HAP-1 (cell line): ENCODE measurements at regions not wholly inside any gene's neighbourhood (a gene's known extent, or its start where the extent isn't known, plus 50 kb on each side); places are given as distances from the start of the nearest gene placed in this dataset.

Source experiments
- DNase-seq, 2 experiments: peaks; one replicate each; pipeline ENCODE4 v3.0.0-alpha.2; 2016 to 2020; ENCODE audit warnings: low spot score in 2 of 2
- H3K27me3 ChIP-seq: fragments of 250-450 bp; sonication (Bioruptor Pico); 2 replicates; pipeline ENCODE4 v1.5.1; 2020; ENCODE audit warnings: low read depth, mild to moderate bottlenecking, moderate library complexity
- H3K36me3 ChIP-seq: fragments of 250-450 bp; sonication (Bioruptor Pico); replicated peaks from 2 replicates; pipeline ENCODE4 v1.5.1; 2020; ENCODE audit warnings: mild to moderate bottlenecking
- H3K4me1 ChIP-seq: fragments of 250-450 bp; sonication (Bioruptor Pico); 2 replicates; pipeline ENCODE4 v1.5.1; 2020; ENCODE audit warnings: mild to moderate bottlenecking
- H3K4me3 ChIP-seq: fragments of 250-450 bp; sonication (Bioruptor Pico); 2 replicates; pipeline ENCODE4 v1.5.1; 2020; ENCODE audit warnings: mild to moderate bottlenecking, moderate library complexity
- H3K9me3 ChIP-seq: fragments of 250-450 bp; sonication (Bioruptor Pico); 2 replicates; pipeline ENCODE4 v1.5.1; 2020; ENCODE audit warnings: mild to moderate bottlenecking, moderate library complexity
- in situ Hi-C: fragments of 300-500 bp; cut with MboI; formaldehyde crosslinking; loops from 3 replicates; pipeline ENCODE4 v1.14.3; 2020; ENCODE audit warnings: low sequenced_read_pairs, inconsistent platforms, mixed read lengths

DNA sequence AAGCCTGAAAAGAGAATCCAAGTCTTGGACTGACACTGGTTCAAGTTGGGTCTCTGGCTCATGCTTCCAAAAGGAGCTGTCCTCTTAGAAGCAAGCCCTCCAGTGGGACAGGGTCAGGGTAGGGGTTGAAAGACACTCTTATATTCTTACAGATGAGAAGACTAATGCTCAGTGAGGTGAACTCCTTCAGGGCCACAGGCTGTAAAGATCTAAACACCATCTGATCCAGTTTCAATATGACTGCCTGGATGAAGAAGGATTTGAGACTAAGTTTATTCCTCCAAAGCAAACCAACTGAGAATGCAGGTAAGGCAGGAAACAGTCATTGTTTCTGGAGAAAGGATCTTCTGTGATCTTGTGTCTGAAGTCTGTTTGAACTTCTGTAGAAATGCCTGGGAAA, 99.0 kb upstream of the TAB2 start:
- H3K4me1 ChIP-seq, result peaks cover 11% of the 10 kb centered on the region
- in situ Hi-C loops, result no loop called here
- H3K4me3 ChIP-seq, result no peak overlapping the region
- H3K9me3 ChIP-seq, result no peaks in the 10 kb centered on the region
- H3K36me3 ChIP-seq, result no peaks in the 10 kb centered on the region
- no peaks in the 10 kb centered on the region for H3K27me3 ChIP-seq
- DNase-seq, result no peak

DNA sequence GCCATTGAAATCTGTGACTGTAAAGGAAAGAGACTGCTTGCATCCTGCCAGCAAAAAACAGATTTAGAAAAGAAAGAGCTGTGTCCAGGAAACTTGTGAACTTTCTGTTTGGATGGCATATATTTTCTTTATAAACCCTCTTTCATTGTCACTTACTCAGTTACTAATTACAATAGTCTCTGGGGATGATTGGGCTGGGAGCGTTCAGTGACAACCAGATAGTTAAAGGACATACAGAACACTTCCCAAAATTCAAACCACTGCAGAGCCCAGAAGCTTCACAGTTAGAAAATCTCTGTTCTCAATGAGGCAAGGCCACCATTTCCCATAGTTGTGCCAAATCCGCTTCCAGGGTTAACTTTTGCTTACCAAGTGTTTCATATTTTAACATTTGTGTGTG, 98.6 kb upstream of the TAB2 start:
- no peaks in the 10 kb centered on the region for H3K36me3 ChIP-seq
- no peaks in the 10 kb centered on the region for H3K27me3 ChIP-seq
- DNase-seq, result no peak
- H3K4me3 ChIP-seq, result no peak overlapping the region
- peaks cover 14% of the 10 kb centered on the region for H3K4me1 ChIP-seq
- H3K9me3 ChIP-seq, result no peaks in the 10 kb centered on the region
- in situ Hi-C loops, result no loop called here

DNA sequence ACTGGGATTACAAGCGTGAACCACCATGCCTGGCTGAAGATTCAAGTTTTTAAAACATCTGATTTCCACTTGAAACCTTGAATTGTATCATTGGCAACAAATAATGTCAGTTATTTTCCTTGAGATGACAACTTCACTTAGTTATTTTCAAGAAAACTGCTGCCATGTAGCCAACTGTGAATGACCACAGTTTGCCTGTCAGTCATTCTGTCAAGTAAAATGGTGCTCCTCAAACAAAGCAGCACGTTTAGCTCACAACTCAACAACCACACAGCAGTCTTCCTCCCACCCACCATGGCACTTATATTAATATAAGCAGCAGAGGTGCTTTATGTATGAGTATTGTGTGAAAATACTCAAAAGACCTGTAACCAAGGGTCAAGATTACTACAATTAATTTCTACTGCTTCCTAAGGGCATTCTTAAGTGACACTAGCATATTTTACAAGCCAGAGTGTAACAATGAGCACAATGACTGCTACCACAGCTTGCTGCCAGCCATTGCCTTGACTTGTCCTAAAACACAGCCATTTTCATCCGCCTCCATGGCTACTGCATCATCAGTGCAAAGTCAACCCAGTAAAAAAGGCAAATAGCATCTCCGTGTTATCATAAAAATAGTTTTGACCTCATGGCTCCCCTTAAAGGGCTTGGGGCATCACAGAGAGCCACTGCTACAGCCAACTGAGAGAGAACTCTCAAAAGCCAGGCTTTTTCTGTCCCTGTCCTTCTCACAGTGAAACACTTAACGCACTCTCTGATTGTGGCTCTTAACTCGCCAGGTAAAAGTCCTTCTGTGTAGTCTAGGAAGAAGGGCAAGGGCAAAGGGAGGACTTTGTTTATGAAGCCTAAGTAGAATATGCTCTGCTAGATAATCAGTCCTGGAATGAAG, 96.4 kb upstream of the TAB2 start:
- Histone ChIP-seq H3K4me3 (no peak overlapping the region), H3K27me3 (no peaks in the 10 kb centered on the region), H3K9me3 (no peaks in the 10 kb centered on the region), H3K4me1 (peaks cover 36% of the 10 kb centered on the region), H3K36me3 (no peaks in the 10 kb centered on the region)
- peak; percentile 32 to 56 for DNase-seq
- in situ Hi-C loops, result no loop called here

DNA sequence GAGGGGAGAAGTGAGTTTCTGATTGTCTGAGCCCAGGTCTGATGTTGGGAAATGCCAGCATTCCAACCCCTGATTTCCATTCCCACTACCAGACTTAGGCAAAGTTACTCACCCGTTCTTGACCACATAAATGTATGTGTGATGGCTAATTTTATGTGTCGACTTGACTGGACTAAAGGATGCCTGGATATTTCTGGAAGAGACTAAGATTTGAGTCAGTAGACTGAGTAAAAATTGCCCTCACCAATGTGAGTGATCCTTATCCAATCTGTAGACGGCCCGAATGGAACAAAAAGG, 95.8 kb upstream of the TAB2 start:
- H3K4me3 ChIP-seq, result no peak overlapping the region
- H3K4me1 ChIP-seq, result peaks cover 41% of the 10 kb centered on the region
- in situ Hi-C loops, result no loop called here
- no peaks in the 10 kb centered on the region for H3K36me3 ChIP-seq
- H3K27me3 ChIP-seq, result no peaks in the 10 kb centered on the region
- H3K9me3 ChIP-seq, result no peaks in the 10 kb centered on the region
- no peak for DNase-seq

DNA sequence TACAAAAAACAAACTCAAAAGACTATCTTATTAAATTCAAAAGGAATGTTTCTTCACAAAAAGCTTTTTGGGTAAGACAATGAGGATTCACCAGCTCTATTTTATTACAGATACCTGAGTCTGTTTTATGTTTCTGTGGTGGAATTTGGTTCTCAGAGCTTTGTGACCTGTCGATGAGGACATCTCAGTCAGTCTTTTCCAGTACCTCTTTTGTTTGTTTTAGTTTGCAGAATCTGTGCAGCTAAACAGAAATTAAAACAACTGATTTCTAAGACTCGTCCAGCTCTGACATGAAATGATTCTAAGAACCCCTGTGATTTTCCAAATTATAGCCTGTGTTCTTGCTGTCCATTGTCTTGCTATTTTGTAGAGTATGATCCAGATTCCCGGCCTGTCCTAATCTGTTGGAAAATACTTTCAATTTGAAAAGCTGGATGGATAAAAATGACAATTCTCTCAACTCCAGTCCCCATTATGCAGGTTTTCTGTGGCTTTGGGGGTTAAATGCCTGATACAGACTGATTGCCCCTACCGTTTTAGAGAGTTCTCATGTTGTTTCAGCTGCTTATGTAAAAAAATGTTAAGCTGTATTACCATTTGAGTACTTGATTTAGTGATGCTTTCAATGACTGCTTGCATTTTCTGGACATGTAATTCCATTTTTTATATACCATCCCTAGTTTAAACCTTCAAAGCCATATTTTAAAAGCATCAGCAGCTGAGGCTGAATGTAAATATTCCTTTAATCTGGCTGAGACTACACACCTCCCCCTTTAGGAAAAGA, 94.2 kb upstream of the TAB2 start:
- Histone ChIP-seq H3K4me3 (no peak overlapping the region), H3K4me1 (peaks cover 41% of the 10 kb centered on the region), H3K36me3 (no peaks in the 10 kb centered on the region), H3K27me3 (no peaks in the 10 kb centered on the region), H3K9me3 (no peaks in the 10 kb centered on the region)
- in situ Hi-C loops, result no loop called here
- peak; percentile 62 to 83 for DNase-seq

DNA sequence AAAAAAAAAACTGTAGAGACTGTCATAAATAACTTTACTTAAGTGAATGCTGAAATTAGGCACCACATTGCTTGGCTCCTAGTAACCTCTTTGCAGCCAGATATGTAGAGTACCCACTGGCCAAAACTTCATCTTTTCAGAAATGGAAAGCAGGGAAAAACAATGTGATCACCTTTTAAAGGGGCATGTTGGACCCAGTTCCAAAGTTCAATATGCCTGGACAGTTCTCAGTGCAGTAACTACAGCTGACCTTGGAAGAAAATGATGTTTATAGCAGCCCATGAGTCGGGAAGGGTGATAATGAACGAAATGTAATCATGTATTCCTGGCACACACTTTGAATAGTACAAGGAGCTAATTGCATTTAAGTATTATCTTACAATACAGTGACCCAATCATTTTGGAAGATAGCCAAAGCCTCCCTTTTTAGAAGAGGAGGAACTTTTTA, 93.6 kb upstream of the TAB2 start:
- H3K9me3 ChIP-seq, result no peaks in the 10 kb centered on the region
- in situ Hi-C loops, result no loop called here

DNA sequence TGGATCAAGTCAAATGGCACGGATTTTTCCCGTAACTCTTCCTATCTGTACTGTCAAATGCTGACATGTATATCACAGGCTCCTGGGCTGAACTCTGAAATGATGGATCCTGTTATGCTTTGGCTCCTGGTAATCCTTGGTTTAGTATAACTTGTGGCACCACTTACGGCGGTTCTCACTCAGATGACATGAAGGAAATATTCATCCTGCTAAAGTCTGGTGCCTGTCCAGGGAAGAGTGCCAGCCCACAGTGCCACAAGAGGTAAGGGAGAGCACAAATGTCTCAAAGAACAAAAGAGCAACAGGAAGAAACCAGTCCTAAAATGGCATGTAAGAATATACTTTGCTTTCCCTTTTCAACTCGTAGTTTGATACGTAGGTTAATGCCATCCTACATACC, 93.1 kb upstream of the TAB2 start:
- H3K36me3 ChIP-seq, result no peaks in the 10 kb centered on the region
- no peaks in the 10 kb centered on the region for H3K27me3 ChIP-seq
- H3K4me3 ChIP-seq, result no peak overlapping the region
- H3K9me3 ChIP-seq, result no peaks in the 10 kb centered on the region
- H3K4me1 ChIP-seq, result peaks cover 41% of the 10 kb centered on the region
- in situ Hi-C loops, result no loop called here
- no peak for DNase-seq

More for the DNA sequence above, 93.6 kb upstream of the TAB2 start:
- DNase-seq, result no peak
- H3K36me3 ChIP-seq, result no peaks in the 10 kb centered on the region
- no peaks in the 10 kb centered on the region for H3K27me3 ChIP-seq
- H3K4me3 ChIP-seq, result no peak overlapping the region
- peaks cover 41% of the 10 kb centered on the region for H3K4me1 ChIP-seq

DNA sequence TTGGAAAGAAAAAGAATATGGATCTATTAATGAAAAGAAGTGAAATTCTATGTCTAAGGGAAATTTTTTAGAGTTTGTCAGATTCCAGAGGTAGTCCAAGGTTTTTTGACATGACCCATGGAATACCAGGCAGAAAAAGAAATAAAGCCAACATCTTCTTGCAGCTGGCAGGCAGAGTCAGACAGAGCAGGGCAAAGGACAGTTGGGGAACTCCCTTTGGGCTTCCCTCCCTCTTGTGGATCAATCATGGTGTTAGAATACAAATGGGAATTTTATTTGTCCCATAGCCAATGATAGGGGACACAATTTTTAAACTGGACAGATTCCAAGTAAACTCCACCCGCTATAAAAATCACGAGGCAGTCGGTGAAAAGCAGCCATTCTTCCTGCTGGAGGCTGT, 92.1 kb upstream of the TAB2 start:
- in situ Hi-C loops, result no loop called here
- H3K27me3 ChIP-seq, result no peaks in the 10 kb centered on the region
- no peaks in the 10 kb centered on the region for H3K9me3 ChIP-seq
- no peak overlapping the region for H3K4me3 ChIP-seq
- peaks cover 41% of the 10 kb centered on the region for H3K4me1 ChIP-seq
- DNase-seq, result no peak
- no peaks in the 10 kb centered on the region for H3K36me3 ChIP-seq

DNA sequence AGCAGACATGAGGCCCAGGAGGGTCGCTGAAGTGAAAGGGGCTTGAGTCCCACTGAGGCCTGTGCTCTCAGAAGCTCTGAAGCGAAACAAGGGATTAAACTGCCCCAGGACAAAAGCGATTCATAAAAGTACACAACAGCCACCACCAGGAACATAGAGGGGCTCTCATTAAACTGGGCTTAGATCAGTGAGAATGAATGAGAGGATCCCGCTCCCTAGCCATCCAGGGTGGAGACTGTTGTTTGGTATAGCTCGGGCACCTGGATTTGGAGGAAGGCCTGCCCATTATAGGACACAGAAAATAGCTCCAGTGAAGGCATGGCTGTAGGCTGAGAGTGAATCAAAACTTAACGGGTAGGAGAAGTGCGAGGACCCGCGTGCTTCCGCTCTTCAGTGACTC, 91.6 kb upstream of the TAB2 start:
- Histone ChIP-seq H3K4me1 (peaks cover 41% of the 10 kb centered on the region), H3K27me3 (no peaks in the 10 kb centered on the region), H3K9me3 (no peaks in the 10 kb centered on the region), H3K4me3 (no peak overlapping the region), H3K36me3 (no peaks in the 10 kb centered on the region)
- DNase-seq, result peak; percentile 58
- in situ Hi-C loops, result no loop called here

DNA sequence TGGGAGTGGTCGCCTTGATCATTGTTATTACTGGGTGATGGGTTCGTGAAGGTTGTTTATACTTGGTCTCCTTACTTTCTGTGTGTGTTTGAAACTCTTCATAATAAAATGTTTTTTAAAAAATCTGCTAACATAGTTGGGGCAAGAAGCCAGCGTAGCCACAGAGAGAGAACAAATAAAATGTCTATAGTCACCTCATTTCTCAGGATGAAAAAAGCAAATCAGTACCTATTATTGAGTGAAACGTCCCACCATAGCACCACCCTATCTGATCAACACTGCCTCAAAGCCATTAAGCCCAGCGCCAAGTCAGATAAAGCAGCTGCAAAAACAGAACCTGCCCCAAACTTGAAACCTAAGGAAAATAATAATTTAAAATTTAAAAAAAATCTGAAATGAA, 89.7 kb upstream of the TAB2 start:
- DNase-seq, result no peak
- Histone ChIP-seq H3K27me3 (no peaks in the 10 kb centered on the region), H3K36me3 (no peaks in the 10 kb centered on the region), H3K4me1 (peaks cover 37% of the 10 kb centered on the region), H3K9me3 (no peaks in the 10 kb centered on the region), H3K4me3 (no peak overlapping the region)
- in situ Hi-C loops, result no loop called here

DNA sequence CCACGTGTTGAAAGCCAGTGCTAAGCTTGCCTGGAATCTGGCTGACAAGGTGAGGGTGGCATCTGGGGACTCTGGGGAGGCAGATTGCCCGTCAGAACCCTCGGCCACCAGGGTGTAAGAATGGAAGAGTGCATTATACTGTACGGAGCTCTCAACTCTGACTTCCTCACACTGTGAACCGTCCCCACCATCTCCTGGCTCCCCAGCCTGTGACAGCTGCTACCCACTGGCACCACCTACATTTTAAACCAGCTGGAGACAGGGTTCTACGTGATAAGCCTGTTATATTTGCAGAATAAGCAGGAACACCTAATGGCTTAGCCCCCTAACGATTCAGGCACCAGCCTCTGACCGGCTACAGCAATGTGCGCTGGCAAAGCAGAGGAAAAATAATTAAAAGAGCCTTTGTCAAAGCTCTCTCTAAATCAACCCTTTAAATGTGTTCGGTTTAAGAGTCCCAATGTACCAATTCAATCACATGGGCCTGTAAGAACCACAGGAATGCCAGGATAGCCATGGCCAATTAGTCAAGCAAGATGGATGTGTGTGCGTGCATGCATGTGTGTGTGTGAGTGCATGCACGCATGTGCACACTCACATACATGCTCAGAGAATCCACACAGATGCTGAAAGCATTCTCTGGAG, 89.1 kb upstream of the TAB2 start:
- no peaks in the 10 kb centered on the region for H3K36me3 ChIP-seq
- H3K4me3 ChIP-seq, result no peak overlapping the region
- H3K27me3 ChIP-seq, result no peaks in the 10 kb centered on the region
- no peaks in the 10 kb centered on the region for H3K9me3 ChIP-seq
- DNase-seq, result no peak
- peaks cover 38% of the 10 kb centered on the region for H3K4me1 ChIP-seq
- in situ Hi-C loops, result no loop called here

DNA sequence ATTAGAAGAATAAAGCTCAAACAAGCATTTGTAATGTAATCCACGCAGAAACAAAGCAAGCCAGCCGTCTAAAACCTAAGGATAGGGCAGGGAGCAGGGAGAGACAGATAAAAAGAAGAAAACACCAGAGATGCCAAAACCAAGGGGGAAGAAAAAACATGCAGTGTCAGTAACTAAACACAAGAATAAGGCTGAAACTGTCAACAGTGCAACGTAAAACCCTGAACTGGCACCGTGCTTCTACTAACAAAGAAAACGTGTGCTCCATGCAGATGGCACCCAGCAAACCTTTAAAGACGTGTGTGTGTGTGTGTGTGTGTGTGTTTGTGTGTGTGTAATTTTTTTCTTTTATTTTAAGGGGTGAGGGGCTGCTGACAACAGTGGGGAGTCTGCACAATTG, 88.4 kb upstream of the TAB2 start:
- DNase-seq, result no peak
- Histone ChIP-seq H3K4me3 (no peak overlapping the region), H3K36me3 (no peaks in the 10 kb centered on the region), H3K27me3 (no peaks in the 10 kb centered on the region), H3K9me3 (no peaks in the 10 kb centered on the region), H3K4me1 (peaks cover 40% of the 10 kb centered on the region)
- in situ Hi-C loops, result no loop called here

DNA sequence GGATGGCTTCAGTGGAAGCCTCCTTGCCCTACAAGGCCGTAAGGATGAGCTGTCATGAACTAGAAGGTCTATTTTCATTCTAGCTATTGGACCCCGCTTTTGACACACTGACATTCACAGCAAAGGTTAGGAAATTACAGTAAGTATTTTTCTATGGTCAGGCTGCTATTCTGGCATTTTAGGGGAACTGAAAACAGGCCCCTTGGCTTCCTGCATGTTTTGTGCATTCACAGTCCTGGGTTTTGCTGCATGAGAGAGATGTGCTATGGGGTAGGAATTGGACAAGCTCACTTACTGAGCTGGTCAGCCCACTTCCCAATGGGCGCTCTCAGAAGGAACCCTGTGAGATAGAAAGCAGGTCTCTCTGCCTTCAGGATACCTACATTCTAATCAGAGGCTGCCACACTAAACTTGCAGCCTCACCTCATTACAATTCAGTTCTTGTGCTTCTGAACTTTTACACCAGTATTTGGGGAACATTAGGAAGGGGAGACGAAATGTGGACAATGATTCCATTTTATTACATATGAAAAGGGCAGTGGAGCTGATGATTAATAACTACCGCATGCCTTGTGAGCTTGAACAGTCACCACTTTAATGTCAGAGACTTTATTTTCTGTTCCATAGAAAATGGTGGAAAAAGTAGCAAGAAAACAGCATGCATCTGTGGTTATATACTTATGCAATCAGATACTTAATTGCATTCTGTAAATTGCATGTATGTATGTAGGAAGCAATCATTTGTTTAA, 86.6 kb upstream of the TAB2 start:
- DNase-seq, result no peak
- no peaks in the 10 kb centered on the region for H3K27me3 ChIP-seq
- no peaks in the 10 kb centered on the region for H3K9me3 ChIP-seq
- H3K36me3 ChIP-seq, result no peaks in the 10 kb centered on the region
- peaks cover 31% of the 10 kb centered on the region for H3K4me1 ChIP-seq
- H3K4me3 ChIP-seq, result no peak overlapping the region
- in situ Hi-C loops, result no loop called here
